Urinary bladder (tissue), 3 donors: ENCODE measurements at regions not wholly inside any gene's neighbourhood (a gene's known extent, or its start where the extent isn't known, plus 50 kb on each side); places are given as distances from the start of the nearest gene placed in this dataset.

Experiments used
- DNase-seq: peaks from one replicate; pipeline ENCODE4 v3.0.0-alpha.2; 2015; ENCODE audit errors: extremely low spot score
- H3K27ac ChIP-seq: one replicate; pipeline ENCODE4 v1.5.1; 2013; ENCODE audit warnings: low read depth, mild to moderate bottlenecking, moderate library complexity
- H3K36me3 ChIP-seq: one replicate; pipeline ENCODE4 v1.6.1; 2013; ENCODE audit warnings: mild to moderate bottlenecking, moderate library complexity; ENCODE audit not compliant: insufficient read depth
- H3K4me1 ChIP-seq: one replicate; pipeline ENCODE4 v1.6.1; 2013; ENCODE audit warnings: mild to moderate bottlenecking, moderate library complexity; ENCODE audit not compliant: insufficient read depth
- H3K4me3 ChIP-seq: one replicate; pipeline ENCODE4 v1.5.1; 2013; ENCODE audit warnings: low read depth, low read length
- WGBS: extraction: QIAGEN DNeasy Blood & Tissue Kit; methylation state at CpG from one replicate; pipeline ENCODE4 v1.1.7; 2013; 5-methylcytosine and 5-hydroxymethylcytosine counted together
- donor health status: healthy with polysubstance abuse.
- donor health status: healthy.

DNA sequence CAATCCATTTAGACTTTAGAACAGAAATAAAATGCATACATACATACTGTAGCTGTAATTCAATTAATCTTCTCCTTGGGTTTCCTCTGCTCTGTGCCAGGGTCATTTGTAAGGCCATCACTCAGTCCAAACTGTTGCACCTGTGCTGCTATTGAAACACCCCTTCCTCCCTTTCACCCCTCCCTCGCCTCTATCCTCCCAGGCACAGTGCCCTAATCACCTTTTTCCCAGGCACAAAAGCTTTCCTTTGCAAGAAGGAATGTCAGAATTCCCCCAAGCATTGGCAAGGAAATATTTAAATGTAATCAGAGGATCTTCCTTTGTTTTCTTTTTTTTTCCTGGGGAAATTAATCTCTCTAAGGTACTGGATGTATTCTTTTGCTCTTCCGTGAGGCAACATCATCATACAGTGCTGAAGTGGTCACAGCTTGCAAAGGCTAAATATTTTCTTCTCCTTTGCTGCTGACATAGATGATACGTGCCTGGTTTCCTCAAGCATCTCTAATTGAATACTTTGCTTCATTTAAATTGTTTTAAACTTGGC is 339.3 kb upstream of the NR5A2 start:
- H3K27ac ChIP-seq: no peak overlapping the region
- no peaks in the 10 kb centered on the region for H3K36me3 ChIP-seq
- no peaks in the 10 kb centered on the region for H3K4me1 ChIP-seq
- WGBS: 67% methylated on average over 3 of the region's 3 CpGs
- no peak overlapping the region for H3K4me3 ChIP-seq
- no peak for DNase-seq

DNA sequence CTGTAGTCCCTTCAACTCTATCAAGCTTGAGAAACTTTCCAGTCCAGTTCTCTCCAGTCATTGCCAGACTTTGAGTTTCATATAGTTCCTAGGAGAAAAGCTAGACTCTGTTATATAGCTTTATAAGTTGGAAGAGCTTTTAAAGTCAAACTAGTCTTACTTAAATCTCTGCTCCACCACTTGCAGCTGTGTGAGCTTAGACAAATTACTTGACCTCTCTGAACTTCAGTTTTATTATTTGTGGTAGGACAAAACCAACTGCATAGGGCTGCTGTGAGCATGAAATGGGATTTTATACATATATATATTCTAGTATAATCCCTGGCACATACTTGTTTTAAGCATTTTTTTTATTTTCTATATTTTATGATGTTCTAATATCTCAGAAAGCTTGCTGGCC is 338.7 kb upstream of the NR5A2 start:
- Histone ChIP-seq H3K36me3 (no peaks in the 10 kb centered on the region), H3K4me1 (no peaks in the 10 kb centered on the region), H3K27ac (no peak overlapping the region), H3K4me3 (no peak overlapping the region)
- DNase-seq: no peak

GRCh38 chr1:199690496-199690895 is 337.0 kb upstream of the NR5A2 start:
- Histone ChIP-seq H3K4me1 (no peaks in the 10 kb centered on the region), H3K4me3 (no peak overlapping the region), H3K36me3 (no peaks in the 10 kb centered on the region), H3K27ac (no peak overlapping the region)
- no peak for DNase-seq
- 70% methylated on average over 1 of the region's 1 CpG for WGBS

- no peak overlapping the region for H3K27ac ChIP-seq
- no peaks in the 10 kb centered on the region for H3K36me3 ChIP-seq
- H3K4me3 ChIP-seq: no peak overlapping the region
- DNase-seq: no peak
- 48% methylated on average over 3 of the region's 3 CpGs for WGBS
- H3K4me1 ChIP-seq: no peaks in the 10 kb centered on the region
Measured at GRCh38 chr1:199691540-199691939, 336.0 kb upstream of the NR5A2 start.

GRCh38 chr1:199693724-199694123 is 333.8 kb upstream of the NR5A2 start:
- 93% methylated on average over 2 of the region's 2 CpGs for WGBS
- no peak overlapping the region for H3K4me3 ChIP-seq

GRCh38 chr1:199696225-199696624 is 331.3 kb upstream of the NR5A2 start:
- no peak overlapping the region for H3K27ac ChIP-seq
- no peaks in the 10 kb centered on the region for H3K36me3 ChIP-seq
- H3K4me1 ChIP-seq: no peaks in the 10 kb centered on the region
- WGBS: 86% methylated on average over 2 of the region's 2 CpGs
- no peak overlapping the region for H3K4me3 ChIP-seq
- DNase-seq: no peak

More at GRCh38 chr1:199693724-199694123, 333.8 kb upstream of the NR5A2 start:
- no peak for DNase-seq
- Histone ChIP-seq H3K4me1 (no peaks in the 10 kb centered on the region), H3K27ac (no peak overlapping the region), H3K36me3 (no peaks in the 10 kb centered on the region)

DNA sequence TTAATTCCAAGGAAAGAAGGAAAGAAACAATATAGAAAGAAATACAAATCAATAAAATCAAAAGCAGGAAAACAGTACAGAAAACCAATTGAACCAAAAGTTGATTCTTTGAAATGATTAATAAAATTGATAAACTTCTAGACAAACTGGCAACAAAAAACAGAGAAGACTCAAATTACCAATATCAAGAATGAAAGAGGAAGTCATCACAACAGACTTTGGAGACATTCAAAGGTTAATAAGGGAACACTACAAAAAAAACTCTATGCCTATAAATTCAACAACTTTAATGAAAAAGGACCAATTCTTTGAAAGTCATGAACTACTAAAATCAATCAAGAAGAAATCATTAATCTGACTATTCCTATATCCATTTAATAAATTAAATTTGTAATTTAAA is 329.3 kb upstream of the NR5A2 start:
- DNase-seq: no peak
- Histone ChIP-seq H3K27ac (no peak overlapping the region), H3K4me1 (no peaks in the 10 kb centered on the region), H3K4me3 (no peak overlapping the region), H3K36me3 (no peaks in the 10 kb centered on the region)

DNA sequence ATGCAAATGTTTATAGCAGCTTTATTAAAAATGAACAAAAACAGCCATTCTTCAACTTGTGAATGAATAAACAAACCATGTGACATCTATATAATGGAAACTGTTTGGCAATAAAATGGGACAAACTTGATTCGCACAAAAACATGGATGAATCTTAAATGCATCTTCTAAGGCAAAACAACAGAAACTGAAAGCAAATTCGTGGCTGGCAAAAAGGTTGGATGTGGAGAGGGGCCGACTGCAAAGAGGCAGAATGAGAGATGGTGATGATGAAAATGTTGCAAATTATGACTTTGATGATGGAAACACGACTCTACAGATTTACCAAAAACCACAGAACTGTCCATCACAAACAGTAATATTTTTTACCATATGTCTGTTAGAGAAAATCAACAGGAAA is 327.0 kb upstream of the NR5A2 start:
- WGBS: 76% methylated on average over 4 of the region's 4 CpGs
- Histone ChIP-seq H3K4me3 (no peak overlapping the region), H3K4me1 (no peaks in the 10 kb centered on the region), H3K27ac (no peak overlapping the region), H3K36me3 (no peaks in the 10 kb centered on the region)
- no peak for DNase-seq

- WGBS: 81% methylated on average over 2 of the region's 2 CpGs
- no peak for DNase-seq
- Histone ChIP-seq H3K27ac (no peak overlapping the region), H3K4me3 (no peak overlapping the region), H3K4me1 (no peaks in the 10 kb centered on the region), H3K36me3 (no peaks in the 10 kb centered on the region)
Measured at GRCh38 chr1:199701726-199702125, 325.8 kb upstream of the NR5A2 start.

GRCh38 chr1:199704231-199704630 is 323.3 kb upstream of the NR5A2 start:
- DNase-seq: no peak
- H3K36me3 ChIP-seq: no peaks in the 10 kb centered on the region
- no peak overlapping the region for H3K4me3 ChIP-seq
- H3K4me1 ChIP-seq: no peaks in the 10 kb centered on the region
- no peak overlapping the region for H3K27ac ChIP-seq

- Histone ChIP-seq H3K4me3 (no peak overlapping the region), H3K4me1 (no peaks in the 10 kb centered on the region), H3K27ac (no peak overlapping the region), H3K36me3 (no peaks in the 10 kb centered on the region)
- DNase-seq: no peak
Measured at GRCh38 chr1:199705825-199706224, 321.7 kb upstream of the NR5A2 start.

GRCh38 chr1:199706826-199707606 is 320.5 kb upstream of the NR5A2 start:
- WGBS: 78% methylated on average over 3 of the region's 5 CpGs

GRCh38 chr1:199710974-199711373 is 316.5 kb upstream of the NR5A2 start:
- no peak overlapping the region for H3K27ac ChIP-seq
- DNase-seq: no peak
- H3K4me1 ChIP-seq: no peaks in the 10 kb centered on the region
- WGBS: 83% methylated on average over 2 of the region's 2 CpGs
- H3K36me3 ChIP-seq: no peaks in the 10 kb centered on the region
- H3K4me3 ChIP-seq: no peak overlapping the region

More at GRCh38 chr1:199706826-199707606, 320.5 kb upstream of the NR5A2 start:
- no peaks in the 10 kb centered on the region for H3K4me1 ChIP-seq
- H3K27ac ChIP-seq: no peak overlapping the region
- DNase-seq: no peak
- no peak overlapping the region for H3K4me3 ChIP-seq
- H3K36me3 ChIP-seq: no peaks in the 10 kb centered on the region

DNA sequence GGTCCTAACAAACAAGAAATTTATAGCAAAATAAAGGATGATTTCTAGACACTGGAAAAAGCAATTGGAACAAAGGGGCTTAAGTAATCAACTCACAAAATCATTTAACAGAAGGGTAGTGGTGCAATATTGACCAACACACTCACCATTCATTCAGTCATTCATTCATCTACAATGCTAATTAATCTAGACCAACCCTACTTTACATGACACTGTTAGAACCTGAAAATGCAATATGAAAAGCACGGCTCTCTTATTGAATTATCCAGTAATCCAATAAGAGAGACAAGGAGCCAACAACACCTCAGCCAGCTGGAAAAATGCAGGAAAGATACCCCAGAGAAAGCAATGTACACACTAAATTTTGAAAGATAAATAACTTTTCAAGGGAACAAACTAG is 310.8 kb upstream of the NR5A2 start:
- WGBS: 81% methylated on average over 1 of the region's 1 CpG
- no peaks in the 10 kb centered on the region for H3K36me3 ChIP-seq
- H3K4me1 ChIP-seq: no peaks in the 10 kb centered on the region

More for the DNA sequence above, 310.8 kb upstream of the NR5A2 start:
- Histone ChIP-seq H3K27ac (no peak overlapping the region), H3K4me3 (no peak overlapping the region)
- no peak for DNase-seq
